HEK293T (cell line): ENCODE measurements at regions not wholly inside any gene's neighbourhood (a gene's known extent, or its start where the extent isn't known, plus 50 kb on each side); places are given as distances from the start of the nearest gene placed in this dataset.

Experiments
- CTCF ChIA-PET: fragments of 350-600 bp; formaldehyde crosslinking; extraction: SDS; loops from one replicate; lab custom pipeline; 2021; ENCODE audit warnings: antibody characterized with exemption, inconsistent platforms; lab: Yijun Ruan, JAX
- POLR2A ChIA-PET: fragments of 350-600 bp; formaldehyde crosslinking; extraction: SDS; loops from one replicate; lab custom pipeline; 2020; ENCODE audit warnings: antibody characterized with exemption, inconsistent platforms; lab: Yijun Ruan, JAX
- DNase-seq: peaks from one replicate; pipeline ENCODE4 v3.0.0; 2012; ENCODE audit warnings: mixed read lengths; ENCODE audit errors: extremely low spot score
- ARNT ChIP-seq: fragments of 450-650 bp; IDR thresholded peaks from 2 replicates; pipeline ENCODE4 v1.6.1; 2017; ENCODE audit warnings: mild to moderate bottlenecking
- BHLHE40 ChIP-seq: fragments of 450-650 bp; IDR thresholded peaks from 2 replicates; pipeline ENCODE4 v1.6.1; 2016; ENCODE audit warnings: mild to moderate bottlenecking, moderate library complexity, borderline replicate concordance
- CTBP1 ChIP-seq: fragments of 450-650 bp; IDR thresholded peaks from 2 replicates; pipeline ENCODE4 v1.6.1; 2016; ENCODE audit warnings: borderline replicate concordance
- ELF4 ChIP-seq: fragments of 450-650 bp; IDR thresholded peaks from 2 replicates; pipeline ENCODE4 v1.6.1; 2017; ENCODE audit warnings: antibody characterized with exemption
- FOXA1 ChIP-seq: fragments of 450-650 bp; IDR thresholded peaks from 2 replicates; pipeline ENCODE4 v1.6.1; 2016; ENCODE audit warnings: mild to moderate bottlenecking
- FOXK2 ChIP-seq: fragments of 450-650 bp; IDR thresholded peaks from 2 replicates; pipeline ENCODE4 v1.6.1; 2016; ENCODE audit warnings: mild to moderate bottlenecking
- FOXM1 ChIP-seq: fragments of 450-650 bp; IDR thresholded peaks from 2 replicates; pipeline ENCODE4 v1.6.1; 2017; ENCODE audit warnings: mild to moderate bottlenecking, borderline replicate concordance
- HDGF ChIP-seq: fragments of 450-650 bp; IDR thresholded peaks from 2 replicates; pipeline ENCODE4 v1.6.1; 2017; ENCODE audit warnings: antibody characterized with exemption, borderline replicate concordance
- L3MBTL2 ChIP-seq: fragments of 450-650 bp; conservative IDR thresholded peaks from 2 replicates; pipeline ENCODE4 v1.6.1; 2016; ENCODE audit warnings: mild to moderate bottlenecking
- LEF1 ChIP-seq: fragments of 450-650 bp; IDR thresholded peaks from 2 replicates; pipeline ENCODE4 v1.6.1; 2017; ENCODE audit warnings: mild to moderate bottlenecking, borderline replicate concordance
- NFRKB ChIP-seq: fragments of 450-650 bp; IDR thresholded peaks from 2 replicates; pipeline ENCODE4 v1.6.1; 2016; ENCODE audit warnings: mild to moderate bottlenecking, moderate library complexity
- PKNOX1 ChIP-seq: fragments of 450-650 bp; IDR thresholded peaks from 2 replicates; pipeline ENCODE4 v1.6.1; 2016
- SP1 ChIP-seq: fragments of 450-650 bp; IDR thresholded peaks from 2 replicates; pipeline ENCODE4 v1.6.1; 2017
- SUZ12 ChIP-seq: fragments of 450-650 bp; IDR thresholded peaks from 2 replicates; pipeline ENCODE4 v1.6.1; 2016; ENCODE audit warnings: mild to moderate bottlenecking
- TARDBP ChIP-seq: fragments of 450-650 bp; IDR thresholded peaks from 2 replicates; pipeline ENCODE4 v1.6.1; 2016
- ZNF384 ChIP-seq: fragments of 450-650 bp; IDR thresholded peaks from 2 replicates; pipeline ENCODE4 v1.6.1; 2016

- no peak for DNase-seq
- ChIA-PET CTCF (no interaction called here), POLR2A (interaction anchor here (1.1 kb wide), 1 partner anchor 24 kb away, joined by 4 read pairs; no protein-coding TSS in a partner anchor)
- TF ChIP-seq ARNT (no peak), L3MBTL2 (no peak), ZNF384 (no peak), PKNOX1 (no peak), CTBP1 (no peak), FOXK2 (no peak), NFRKB (no peak), LEF1 (no peak), ELF4 (no peak), TARDBP (no peak), FOXA1 (no peak), SP1 (no peak), FOXM1 (no peak), BHLHE40 (no peak), SUZ12 (no peak), HDGF (no peak)
Measured at GRCh38 chr1:198912046-198912445, 273.2 kb downstream of the PTPRC start.

DNA sequence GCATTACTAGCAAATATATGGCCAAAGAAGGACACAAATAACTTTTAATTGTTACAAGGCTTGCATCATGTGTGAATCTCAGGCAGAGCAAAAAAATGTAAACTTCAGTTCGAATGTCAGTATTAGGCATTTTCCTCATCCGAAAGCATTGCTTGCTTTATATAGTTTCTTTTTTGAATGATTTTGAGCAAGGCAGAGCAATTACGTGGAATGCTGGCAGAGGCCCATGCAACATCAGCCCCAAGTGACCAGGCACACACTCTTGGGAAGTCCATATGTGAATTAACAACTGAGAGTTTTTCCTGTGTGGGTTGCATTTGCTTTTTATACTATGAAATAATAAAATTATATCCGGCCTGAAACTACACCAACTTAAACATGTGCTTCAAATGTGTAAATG lies 274.8 kb downstream of the PTPRC start:
- POLR2A ChIA-PET, result no interaction called here
- TF ChIP-seq SUZ12 (no peak), NFRKB (no peak), LEF1 (no peak), FOXM1 (no peak), CTBP1 (no peak), ZNF384 (no peak), FOXK2 (no peak), ARNT (no peak), TARDBP (no peak)
- CTCF ChIA-PET, result no interaction called here
- no peak for DNase-seq

GRCh38 chr1:198915327-198916231 lies 276.7 kb downstream of the PTPRC start:
- no peak for TF ChIP-seq TARDBP
- no peak for TF ChIP-seq ARNT
- TF ChIP-seq SUZ12, result no peak
- TF ChIP-seq ZNF384, result no peak
- ChIA-PET CTCF (no interaction called here), POLR2A (no interaction called here)
- DNase-seq, result no peak

GRCh38 chr1:198917226-198917625 lies 278.4 kb downstream of the PTPRC start:
- no peak for DNase-seq
- CTCF ChIA-PET, result no interaction called here
- TF ChIP-seq ZNF384 (no peak), FOXA1 (no peak), TARDBP (no peak), HDGF (no peak), SP1 (no peak), ELF4 (no peak), FOXK2 (no peak), L3MBTL2 (no peak), LEF1 (no peak), ARNT (no peak)
- POLR2A ChIA-PET, result no interaction called here

- POLR2A ChIA-PET, result no interaction called here
- TF ChIP-seq BHLHE40, result no peak
- TF ChIP-seq SP1, result no peak
- no peak for TF ChIP-seq NFRKB
- no peak for TF ChIP-seq ZNF384
- TF ChIP-seq L3MBTL2, result no peak
- no peak for TF ChIP-seq FOXK2
- TF ChIP-seq ELF4, result no peak
- no peak for TF ChIP-seq ARNT
- no peak for TF ChIP-seq LEF1
- TF ChIP-seq TARDBP, result no peak
- TF ChIP-seq SUZ12, result no peak
- no peak for TF ChIP-seq HDGF
- no peak for TF ChIP-seq FOXA1
- no peak for TF ChIP-seq FOXM1
- no peak for TF ChIP-seq PKNOX1
- no peak for TF ChIP-seq CTBP1
- CTCF ChIA-PET, result no interaction called here
- DNase-seq, result no peak
Measured at GRCh38 chr1:198918920-198919319, 280.1 kb downstream of the PTPRC start.

GRCh38 chr1:198919667-198920398 lies 281.0 kb downstream of the PTPRC start:
- DNase-seq, result no peak
- TF ChIP-seq PKNOX1 (no peak), FOXA1 (no peak), ZNF384 (no peak), FOXM1 (no peak), SP1 (no peak), ELF4 (no peak), LEF1 (no peak), TARDBP (no peak), ARNT (no peak), SUZ12 (no peak)
- ChIA-PET POLR2A (no interaction called here), CTCF (no interaction called here)
